ENCODE measurements at regions not wholly inside any gene's neighbourhood (a gene's known extent, or its start where the extent isn't known, plus 50 kb on each side); places are given as distances from the start of the nearest gene placed in this dataset.

- CTCF ChIA-PET = no interaction called here
- H3K9me3 Mint-ChIP-seq = peaks cover 6% of the 10 kb centered on the region
Observed at GRCh38 chr6:133814797-133815196, 74.1 kb upstream of the TCF21 start.

GRCh38 chr6:133815313-133815712 is 73.6 kb upstream of the TCF21 start:
- ChIA-PET CTCF (no interaction called here), POLR2A (no interaction called here)
- Mint-ChIP-seq H3K27ac (no peak overlapping the region), H3K36me3 (ENCODE audit: low read depth) (no peaks in the 10 kb centered on the region), H3K27me3 (peaks cover 27% of the 10 kb centered on the region), H3K9me3 (peaks cover 4% of the 10 kb centered on the region), H3K4me1 (ENCODE audit: low read depth) (no peaks in the 10 kb centered on the region), H3K4me3 (no peak overlapping the region)
- no peak for TF ChIP-seq CTCF (IDR thresholded peaks at IDR 0.05)
- Histone ChIP-seq H3K36me3 (ENCODE audit: insufficient read depth, low read length) (no peaks in the 10 kb centered on the region), H3K27me3 (ENCODE audit: control insufficient read depth in 1 of 2, insufficient read depth in 2 of 2, low read length in 2 of 2) (peaks cover 0 to 5% of the 10 kb centered on the region in 2 experiments), H3K27ac (ENCODE audit: low read depth in 1 of 2, low read length in 2 of 2) (no peak overlapping the region), H3K4me1 (ENCODE audit: insufficient read depth, low read length) (no peaks in the 10 kb centered on the region), H3K9me3 (ENCODE audit: control insufficient read depth in 1 of 2, insufficient read depth in 1 of 2, low read length in 2 of 2) (no peaks in the 10 kb centered on the region), H3K4me3 (ENCODE audit: low read length) (no peak overlapping the region)
- ATAC-seq (ENCODE audit: poor library complexity) = no peak
- no peak for DNase-seq
- intact Hi-C loops (cut with DNase I, micrococcal nuclease) = loop anchor here in 1 of 2 experiments (5.0 kb wide), 1 partner anchor 102 kb away; no protein-coding TSS in a partner anchor

More at GRCh38 chr6:133814797-133815196, 74.1 kb upstream of the TCF21 start:
- H3K9me3 ChIP-seq (ENCODE audit: control insufficient read depth in 1 of 2, insufficient read depth in 1 of 2, low read length in 2 of 2) = no peaks in the 10 kb centered on the region
- no peaks in the 10 kb centered on the region for H3K36me3 ChIP-seq (ENCODE audit: insufficient read depth, low read length)
- peaks cover 29% of the 10 kb centered on the region for H3K27me3 Mint-ChIP-seq
- peaks cover 0 to 5% of the 10 kb centered on the region in 2 experiments for H3K27me3 ChIP-seq (ENCODE audit: control insufficient read depth in 1 of 2, insufficient read depth in 2 of 2, low read length in 2 of 2)
- intact Hi-C loops (cut with DNase I, micrococcal nuclease) = loop anchor here in 1 of 2 experiments (5.0 kb wide), 1 partner anchor 103 kb away; no protein-coding TSS in a partner anchor
- H3K27ac Mint-ChIP-seq = no peak overlapping the region
- H3K27ac ChIP-seq (ENCODE audit: low read depth in 1 of 2, low read length in 2 of 2) = no peak overlapping the region
- POLR2A ChIA-PET = no interaction called here
- ATAC-seq (ENCODE audit: poor library complexity) (no peak), DNase-seq (no peak)
- H3K36me3 Mint-ChIP-seq (ENCODE audit: low read depth) = no peaks in the 10 kb centered on the region
- no peak overlapping the region for H3K4me3 Mint-ChIP-seq
- H3K4me3 ChIP-seq (ENCODE audit: low read length) = no peak overlapping the region
- H3K4me1 ChIP-seq (ENCODE audit: insufficient read depth, low read length) = no peaks in the 10 kb centered on the region
- TF ChIP-seq CTCF (IDR thresholded peaks at IDR 0.05) = no peak
- no peaks in the 10 kb centered on the region for H3K4me1 Mint-ChIP-seq (ENCODE audit: low read depth)

GRCh38 chr6:133816171-133816570 is 72.7 kb upstream of the TCF21 start:
- POLR2A ChIA-PET = no interaction called here
- peaks cover 24% of the 10 kb centered on the region for H3K27me3 Mint-ChIP-seq
- DNase-seq (no peak), ATAC-seq (ENCODE audit: poor library complexity) (no peak)
- no peak overlapping the region for H3K27ac ChIP-seq (ENCODE audit: low read depth in 1 of 2, low read length in 2 of 2)
- no peaks in the 10 kb centered on the region for H3K4me1 ChIP-seq (ENCODE audit: insufficient read depth, low read length)
- CTCF ChIA-PET = interaction anchor here (1.1 kb wide), 1 partner anchor 11 kb away, joined by 5 read pairs; no protein-coding TSS in a partner anchor
- H3K9me3 Mint-ChIP-seq = peaks cover under 1% of the 10 kb centered on the region
- H3K36me3 Mint-ChIP-seq (ENCODE audit: low read depth) = no peaks in the 10 kb centered on the region
- TF ChIP-seq CTCF (IDR thresholded peaks at IDR 0.05) = no peak
- H3K4me3 ChIP-seq (ENCODE audit: low read length) = no peak overlapping the region
- intact Hi-C loops (cut with DNase I, micrococcal nuclease) = loop anchor here in 1 of 2 experiments (5.0 kb wide), 1 partner anchor 101 kb away; no protein-coding TSS in a partner anchor
- peaks cover 0 to 5% of the 10 kb centered on the region in 2 experiments for H3K27me3 ChIP-seq (ENCODE audit: control insufficient read depth in 1 of 2, insufficient read depth in 2 of 2, low read length in 2 of 2)
- H3K4me3 Mint-ChIP-seq = no peak overlapping the region
- no peaks in the 10 kb centered on the region for H3K4me1 Mint-ChIP-seq (ENCODE audit: low read depth)
- no peaks in the 10 kb centered on the region for H3K36me3 ChIP-seq (ENCODE audit: insufficient read depth, low read length)
- H3K9me3 ChIP-seq (ENCODE audit: control insufficient read depth in 1 of 2, insufficient read depth in 1 of 2, low read length in 2 of 2) = no peaks in the 10 kb centered on the region
- no peak overlapping the region for H3K27ac Mint-ChIP-seq
